Hepatocyte (in vitro differentiated cells): ENCODE measurements at regions not wholly inside any gene's neighbourhood (a gene's known extent, or its start where the extent isn't known, plus 50 kb on each side); places are given as distances from the start of the nearest gene placed in this dataset.

Experiments used
- EZH2 ChIP-seq: fragments of 200-600 bp; sonication (generic); IDR thresholded peaks from 2 replicates; pipeline ENCODE4 v1.6.1; 2016; ENCODE audit warnings: antibody characterized with exemption, mild to moderate bottlenecking, borderline replicate concordance
- TF ChIP-seq, protein P1 (sequence below): fragments of 200-600 bp; sonication (generic); IDR thresholded peaks from 2 replicates; pipeline ENCODE4 v1.5.1; 2016; ENCODE audit warnings: antibody characterized with exemption, mild to moderate bottlenecking; ENCODE audit not compliant: poor library complexity

DNA sequence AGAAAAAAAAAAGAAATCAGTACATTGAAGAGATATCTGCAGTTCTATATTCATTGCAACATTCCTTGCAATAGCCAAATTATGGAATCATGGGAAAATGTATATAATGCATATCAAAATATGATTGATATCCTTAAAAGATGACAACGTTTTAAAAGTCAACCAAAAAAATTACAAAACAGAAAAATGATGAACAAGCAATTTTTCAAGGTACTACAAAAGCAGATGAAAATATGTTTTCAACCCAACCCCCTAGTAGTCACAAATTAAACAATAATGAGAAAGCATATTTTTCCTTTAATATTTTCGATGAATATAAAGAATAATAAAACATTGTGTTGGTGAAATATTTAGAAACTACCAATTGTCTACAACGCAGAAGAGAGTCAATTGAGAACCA lies 497.6 kb downstream of the MEI4 start:
- TF ChIP-seq, protein P1, sequence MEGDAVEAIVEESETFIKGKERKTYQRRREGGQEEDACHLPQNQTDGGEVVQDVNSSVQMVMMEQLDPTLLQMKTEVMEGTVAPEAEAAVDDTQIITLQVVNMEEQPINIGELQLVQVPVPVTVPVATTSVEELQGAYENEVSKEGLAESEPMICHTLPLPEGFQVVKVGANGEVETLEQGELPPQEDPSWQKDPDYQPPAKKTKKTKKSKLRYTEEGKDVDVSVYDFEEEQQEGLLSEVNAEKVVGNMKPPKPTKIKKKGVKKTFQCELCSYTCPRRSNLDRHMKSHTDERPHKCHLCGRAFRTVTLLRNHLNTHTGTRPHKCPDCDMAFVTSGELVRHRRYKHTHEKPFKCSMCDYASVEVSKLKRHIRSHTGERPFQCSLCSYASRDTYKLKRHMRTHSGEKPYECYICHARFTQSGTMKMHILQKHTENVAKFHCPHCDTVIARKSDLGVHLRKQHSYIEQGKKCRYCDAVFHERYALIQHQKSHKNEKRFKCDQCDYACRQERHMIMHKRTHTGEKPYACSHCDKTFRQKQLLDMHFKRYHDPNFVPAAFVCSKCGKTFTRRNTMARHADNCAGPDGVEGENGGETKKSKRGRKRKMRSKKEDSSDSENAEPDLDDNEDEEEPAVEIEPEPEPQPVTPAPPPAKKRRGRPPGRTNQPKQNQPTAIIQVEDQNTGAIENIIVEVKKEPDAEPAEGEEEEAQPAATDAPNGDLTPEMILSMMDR: no peak
- TF ChIP-seq EZH2: no peak
